Breast epithelium (tissue), 4 donors: ENCODE measurements at regions not wholly inside any gene's neighbourhood (a gene's known extent, or its start where the extent isn't known, plus 50 kb on each side); places are given as distances from the start of the nearest gene placed in this dataset.
"Not testable (repeated sequence)": the region's sequence is repeated elsewhere in the genome, so short reads cannot be mapped to it uniquely, and the experiment has no call there.

Source experiments
- DNase-seq, 2 donors: peaks; one replicate each; pipeline ENCODE4 v3.0.0-alpha.2; 2019; ENCODE audit warnings: low spot score in 2 of 2
- H3K27ac ChIP-seq, 2 donors: fragments of 200-600 bp; sonication (generic) in 1 of 2; one replicate each; pipeline ENCODE4 v1.5.1; 2016 to 2019; ENCODE audit warnings: mild to moderate bottlenecking in 1 of 2
- H3K27me3 ChIP-seq, 2 donors: fragments of 200-600 bp; sonication (generic) in 1 of 2; one replicate each; pipeline versions ENCODE4 v1.5.1 to v1.6.0; 2017 to 2019; ENCODE audit warnings: control low read depth in 1 of 2, mild to moderate bottlenecking in 1 of 2
- H3K36me3 ChIP-seq: fragments of 200-600 bp; one replicate; pipeline ENCODE4 v1.5.1; 2019
- H3K4me1 ChIP-seq, 2 donors: fragments of 200-600 bp; sonication (generic); one replicate each; pipeline ENCODE4 v1.5.1; 2016 to 2019; ENCODE audit warnings: control low read depth in 1 of 2
- H3K4me3 ChIP-seq, 3 donors: fragments of 200-600 bp; sonication (generic); 1 replicate in 2 of 3; 2 replicates in 1 of 3; pipeline ENCODE4 v1.5.1; 2016 to 2019; ENCODE audit warnings: mild to moderate bottlenecking in 3 of 3, moderate library complexity in 2 of 3
- H3K9me3 ChIP-seq, 2 donors: fragments of 200-600 bp; sonication (generic) in 1 of 2; one replicate each; pipeline ENCODE4 v1.5.1; 2016 to 2019; ENCODE audit warnings: control low read depth in 1 of 2
- POLR2A ChIP-seq: fragments of 450-650 bp; IDR thresholded peaks from one replicate; pipeline ENCODE4 v1.6.1; 2016; ENCODE audit warnings: antibody characterized with exemption, mild to moderate bottlenecking, moderate library complexity
- POLR2AphosphoS5 ChIP-seq, 3 donors: sonication (generic); formaldehyde crosslinking; IDR thresholded peaks; one replicate each; pipeline ENCODE4 v1.6.1; 2017; ENCODE audit warnings: antibody characterized with exemption in 3 of 3
- intact Hi-C: fragments of 100-400 bp; cut with DNase I; formaldehyde crosslinking; loops from one replicate; pipeline ENCODE4 v1.15.1; 2023; ENCODE audit warnings: low total_unique reads
- TF ChIP-seq, protein P1 (sequence below), 3 donors: fragments of 450-650 bp; IDR thresholded peaks; one replicate each; pipeline ENCODE4 v1.5.1; 2016 to 2017; ENCODE audit warnings: antibody characterized with exemption in 3 of 3, mild to moderate bottlenecking in 3 of 3, moderate library complexity in 3 of 3

DNA sequence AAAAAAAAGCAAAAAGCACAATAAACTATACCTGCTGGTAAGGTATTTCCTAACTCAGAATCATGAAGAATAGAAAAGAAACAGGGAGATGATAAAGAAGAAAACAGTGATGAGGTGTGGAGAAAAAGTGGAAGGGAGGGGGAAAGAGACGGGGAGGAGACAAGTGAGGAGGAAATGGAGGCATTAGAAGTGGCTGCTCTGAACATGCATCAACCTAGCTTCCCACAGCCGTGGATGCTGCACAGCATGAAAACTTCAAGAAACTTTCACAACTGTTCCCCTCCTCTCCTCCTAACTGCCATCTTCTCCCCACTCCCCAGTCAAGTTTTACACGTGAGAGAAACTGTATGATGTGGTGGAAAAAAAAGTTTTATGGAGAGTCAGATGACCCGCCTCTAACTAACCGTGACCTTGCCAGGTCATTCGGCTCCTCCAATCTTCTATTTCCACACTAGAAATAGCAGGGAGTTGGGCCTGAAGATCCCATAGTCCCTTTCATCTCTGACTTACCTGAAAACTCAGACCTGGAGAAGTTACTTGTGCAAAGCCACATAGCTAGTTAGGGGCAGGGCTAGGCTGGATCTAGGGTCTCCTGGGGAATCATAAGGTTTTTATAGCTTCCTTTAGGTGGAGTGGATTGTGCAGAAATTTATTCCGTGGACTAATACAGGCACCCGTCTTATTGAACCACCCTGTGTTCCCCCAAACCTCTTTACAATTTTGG lies 461.9 kb downstream of the KLF5 start:
- Histone ChIP-seq H3K9me3 (no peaks in the 10 kb centered on the region), H3K27me3 (no peaks in the 10 kb centered on the region), H3K4me1 (no peaks in the 10 kb centered on the region), H3K36me3 (no peaks in the 10 kb centered on the region), H3K27ac (no peak overlapping the region), H3K4me3 (no peak overlapping the region)
- intact Hi-C loops, result no loop called here
- TF ChIP-seq, protein P1, sequence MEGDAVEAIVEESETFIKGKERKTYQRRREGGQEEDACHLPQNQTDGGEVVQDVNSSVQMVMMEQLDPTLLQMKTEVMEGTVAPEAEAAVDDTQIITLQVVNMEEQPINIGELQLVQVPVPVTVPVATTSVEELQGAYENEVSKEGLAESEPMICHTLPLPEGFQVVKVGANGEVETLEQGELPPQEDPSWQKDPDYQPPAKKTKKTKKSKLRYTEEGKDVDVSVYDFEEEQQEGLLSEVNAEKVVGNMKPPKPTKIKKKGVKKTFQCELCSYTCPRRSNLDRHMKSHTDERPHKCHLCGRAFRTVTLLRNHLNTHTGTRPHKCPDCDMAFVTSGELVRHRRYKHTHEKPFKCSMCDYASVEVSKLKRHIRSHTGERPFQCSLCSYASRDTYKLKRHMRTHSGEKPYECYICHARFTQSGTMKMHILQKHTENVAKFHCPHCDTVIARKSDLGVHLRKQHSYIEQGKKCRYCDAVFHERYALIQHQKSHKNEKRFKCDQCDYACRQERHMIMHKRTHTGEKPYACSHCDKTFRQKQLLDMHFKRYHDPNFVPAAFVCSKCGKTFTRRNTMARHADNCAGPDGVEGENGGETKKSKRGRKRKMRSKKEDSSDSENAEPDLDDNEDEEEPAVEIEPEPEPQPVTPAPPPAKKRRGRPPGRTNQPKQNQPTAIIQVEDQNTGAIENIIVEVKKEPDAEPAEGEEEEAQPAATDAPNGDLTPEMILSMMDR (IDR thresholded peaks at IDR 0.05), result no peak
- TF ChIP-seq POLR2AphosphoS5 (IDR thresholded peaks at IDR 0.05), result no peak
- DNase-seq, result no peak

DNA sequence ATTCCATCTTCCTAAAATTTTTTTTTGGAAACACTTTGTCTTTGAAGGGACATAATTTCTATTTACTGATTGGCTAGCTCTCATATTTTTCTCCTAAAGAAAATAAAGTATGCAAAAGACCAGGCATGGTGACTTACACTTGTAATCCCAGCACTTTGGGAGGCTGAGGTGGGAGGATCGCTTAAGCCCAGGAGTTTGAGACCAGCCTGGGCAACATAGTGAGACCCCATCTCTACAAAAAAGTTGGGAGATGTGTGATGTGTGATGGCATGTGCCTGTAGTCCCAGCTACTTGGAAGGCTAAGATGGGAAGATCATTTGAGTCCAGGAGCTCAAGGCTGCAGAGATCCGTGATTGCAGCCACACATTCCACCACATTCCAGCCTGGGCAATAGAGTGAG lies 461.3 kb downstream of the KLF5 start:
- H3K36me3 ChIP-seq, H3K27ac ChIP-seq, intact Hi-C loops, DNase-seq, H3K27me3 ChIP-seq, H3K4me3 ChIP-seq, H3K4me1 ChIP-seq, H3K9me3 ChIP-seq: not testable (repeated sequence)

DNA sequence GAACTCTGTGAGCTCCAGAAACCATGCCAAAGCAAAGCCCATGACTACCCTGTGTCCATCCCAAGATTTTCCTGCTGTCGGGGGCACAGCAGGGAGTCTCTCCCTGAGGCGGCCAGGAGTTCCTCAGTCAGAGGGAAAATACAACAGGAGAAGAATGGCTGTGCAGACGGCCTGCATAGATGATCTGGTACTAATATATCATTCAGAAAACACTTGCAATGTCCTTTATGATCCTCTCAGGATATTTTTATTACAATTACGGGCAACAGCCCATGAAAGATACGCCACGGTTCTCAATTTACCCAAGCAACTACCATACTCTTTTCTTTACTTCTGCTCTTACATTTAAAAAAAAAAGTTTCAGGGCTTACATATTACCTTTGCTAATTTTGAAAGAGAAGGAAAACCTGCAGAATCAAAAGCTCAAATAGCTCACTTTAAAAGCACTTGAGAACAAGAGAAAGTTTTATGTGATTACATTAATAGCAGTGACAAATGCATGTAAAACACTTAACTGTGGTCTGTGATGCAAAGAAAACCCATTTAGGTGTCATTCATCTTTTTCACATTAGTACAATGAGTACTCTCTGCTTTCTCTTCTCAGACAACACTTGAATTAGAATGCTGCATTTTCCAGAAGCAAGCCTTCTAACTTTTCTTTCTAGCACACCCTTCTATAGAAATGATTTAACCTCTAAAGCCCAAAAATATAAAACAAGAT lies 460.8 kb downstream of the KLF5 start:
- H3K27me3 ChIP-seq, result no peaks in the 10 kb centered on the region
- no peaks in the 10 kb centered on the region for H3K36me3 ChIP-seq
- TF ChIP-seq, protein P1 (IDR thresholded peaks at IDR 0.05), result no peak
- TF ChIP-seq POLR2AphosphoS5 (IDR thresholded peaks at IDR 0.05), result no peak
- TF ChIP-seq POLR2A, result no peak
- no peaks in the 10 kb centered on the region for H3K9me3 ChIP-seq
- H3K4me1 ChIP-seq, result no peaks in the 10 kb centered on the region
- H3K27ac ChIP-seq, result no peak overlapping the region
- no peak overlapping the region for H3K4me3 ChIP-seq
- intact Hi-C loops, result no loop called here
- DNase-seq, result no peak

DNA sequence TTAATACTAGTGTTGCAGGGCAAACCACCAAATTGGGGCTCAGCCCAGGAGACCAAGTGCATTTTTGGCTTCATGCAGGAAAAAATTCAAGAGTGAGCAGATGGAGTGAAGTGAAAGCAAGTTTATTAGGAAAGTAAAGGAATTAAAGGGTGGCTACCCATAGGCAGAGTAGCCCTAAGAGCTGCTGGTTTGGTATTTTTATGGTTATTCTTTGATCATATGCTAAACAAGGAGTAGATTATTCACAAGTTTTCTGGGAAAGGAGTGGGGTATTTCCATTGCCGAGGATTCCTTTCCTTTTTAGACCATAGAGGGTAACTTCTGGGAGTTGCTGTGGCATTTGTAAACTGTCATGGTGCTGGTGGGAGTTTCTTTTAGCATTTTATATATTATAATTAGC lies 459.0 kb downstream of the KLF5 start:
- DNase-seq, result no peak
- Histone ChIP-seq H3K4me3 (no peak overlapping the region), H3K9me3 (no peaks in the 10 kb centered on the region), H3K27me3 (no peaks in the 10 kb centered on the region), H3K36me3 (no peaks in the 10 kb centered on the region), H3K27ac (no peak overlapping the region), H3K4me1 (no peaks in the 10 kb centered on the region)
- intact Hi-C loops, result no loop called here
- TF ChIP-seq POLR2AphosphoS5 (IDR thresholded peaks at IDR 0.05), result no peak
- no peak for TF ChIP-seq POLR2A
- TF ChIP-seq, protein P1 (IDR thresholded peaks at IDR 0.05), result no peak

GRCh38 chr13:73516731-73517130 lies 457.9 kb downstream of the KLF5 start:
- DNase-seq, result no peak
- Histone ChIP-seq H3K4me3 (no peak overlapping the region), H3K9me3 (no peaks in the 10 kb centered on the region), H3K36me3 (no peaks in the 10 kb centered on the region), H3K27ac (no peak overlapping the region), H3K4me1 (no peaks in the 10 kb centered on the region), H3K27me3 (no peaks in the 10 kb centered on the region)
- intact Hi-C loops, result no loop called here
- TF ChIP-seq, protein P1 (IDR thresholded peaks at IDR 0.05), result no peak
- no peak for TF ChIP-seq POLR2AphosphoS5 (IDR thresholded peaks at IDR 0.05)
- TF ChIP-seq POLR2A, result no peak
